NCI-H1436 (cell line): ENCODE measurements at regions not wholly inside any gene's neighbourhood (a gene's known extent, or its start where the extent isn't known, plus 50 kb on each side); places are given as distances from the start of the nearest gene placed in this dataset.
"Not testable (repeated sequence)": the region's sequence is repeated elsewhere in the genome, so short reads cannot be mapped to it uniquely, and the experiment has no call there.

Experiments
- DNase-seq: peaks from one replicate; lab custom pipeline; 2025; lab: John Stamatoyannopoulos, UW

GRCh38 chr5:125967576-125967975, 455.6 kb upstream of the GRAMD2B start:
- DNase-seq: no peak

DNA sequence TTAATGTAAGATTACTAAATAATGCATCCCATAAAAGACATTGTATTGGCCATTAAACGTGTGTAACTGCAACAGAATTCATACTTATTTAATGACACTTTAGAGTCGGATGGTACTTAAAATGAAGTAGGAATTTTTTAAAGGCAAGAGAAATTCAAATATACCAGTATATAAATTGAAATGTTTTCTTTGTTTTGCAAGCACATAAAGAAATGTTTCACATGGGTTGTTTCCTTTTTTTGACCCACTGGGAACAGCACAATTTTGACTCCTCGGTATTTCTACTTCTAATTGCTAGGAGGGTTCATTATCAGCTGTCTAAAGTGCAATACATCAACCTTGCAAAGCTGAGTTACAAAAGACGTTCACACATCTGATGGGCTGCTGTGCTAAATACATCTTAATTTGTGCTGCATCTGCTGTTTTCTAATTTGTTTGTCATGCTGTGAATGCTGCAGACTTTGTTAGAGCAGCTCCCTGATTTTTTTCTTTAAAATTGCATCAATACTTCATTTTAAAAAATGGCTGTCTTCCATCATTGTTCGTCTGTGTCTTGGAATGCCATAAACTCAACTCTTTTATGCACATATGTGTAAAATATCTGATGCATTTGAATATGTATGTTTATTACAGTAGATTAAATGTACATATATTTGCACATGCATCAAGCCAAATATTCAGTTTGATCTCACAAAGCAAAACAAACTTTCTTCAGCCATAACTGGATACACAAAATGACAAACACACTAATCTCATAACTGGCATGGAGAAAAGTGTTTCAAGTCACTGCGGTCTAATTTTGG, 454.0 kb upstream of the GRAMD2B start:
- no peak for DNase-seq

DNA sequence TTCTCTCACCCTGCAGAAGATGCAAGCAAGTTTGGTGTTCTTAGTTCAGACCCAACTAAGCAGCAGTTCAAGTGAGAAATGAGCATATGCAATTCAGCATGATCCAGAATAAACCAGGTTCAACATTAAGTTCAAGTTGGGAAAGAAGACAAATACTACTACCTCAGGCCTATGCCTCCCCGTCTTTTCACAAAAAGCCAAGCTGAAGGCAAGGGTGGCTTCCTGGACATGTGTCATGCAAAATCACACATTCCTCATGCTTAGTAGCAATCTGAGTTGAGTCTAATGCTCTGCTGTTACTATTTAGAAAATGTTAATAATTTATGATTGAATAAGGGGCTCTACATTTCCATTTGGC, 453.4 kb upstream of the GRAMD2B start:
- no peak for DNase-seq

GRCh38 chr5:125970631-125971307, 452.4 kb upstream of the GRAMD2B start:
- DNase-seq: no peak

GRCh38 chr5:125972706-125973105, 450.5 kb upstream of the GRAMD2B start:
- no peak for DNase-seq

DNA sequence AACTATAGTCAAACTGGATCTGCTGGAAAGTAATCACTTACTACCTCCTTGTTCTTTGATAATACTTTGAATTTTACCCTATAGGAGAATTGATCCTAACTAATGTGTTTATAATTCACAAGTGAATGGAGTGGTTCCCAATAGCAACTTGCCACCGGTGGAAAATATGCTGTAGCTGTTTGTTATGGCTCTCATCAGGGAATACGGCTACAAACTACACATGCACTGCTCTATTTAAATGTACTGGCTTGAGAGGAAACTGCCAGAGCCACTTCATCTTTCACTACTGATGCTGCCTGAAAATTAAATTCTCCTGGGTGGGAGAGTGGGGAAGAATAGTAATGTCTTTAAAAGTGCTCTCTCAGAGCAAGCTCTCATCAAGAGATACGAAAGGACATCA, 448.5 kb upstream of the GRAMD2B start:
- DNase-seq: no peak

- DNase-seq: no peak
Observed at GRCh38 chr5:125976421-125977000, 446.7 kb upstream of the GRAMD2B start.

- no peak for DNase-seq
Observed at GRCh38 chr5:125978015-125978414, 445.2 kb upstream of the GRAMD2B start.

DNA sequence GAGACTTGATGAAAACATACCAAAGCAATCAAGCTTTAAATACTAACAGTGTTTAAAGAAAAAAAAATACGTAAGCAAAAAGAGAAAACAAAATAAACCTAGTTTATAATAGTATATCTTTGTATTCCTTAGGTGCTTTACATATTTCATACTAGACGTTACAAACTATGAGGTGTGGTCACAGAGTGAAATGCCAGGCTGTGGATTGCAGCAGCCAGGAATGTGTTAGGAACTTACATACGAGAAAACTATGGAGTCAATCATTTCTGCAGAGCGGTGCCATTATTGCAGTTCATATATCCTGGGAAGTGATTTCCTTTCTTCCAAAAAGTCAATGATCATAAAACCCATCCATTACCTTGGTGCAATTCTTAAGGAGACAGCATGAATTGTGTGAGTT, 443.6 kb upstream of the GRAMD2B start:
- no peak for DNase-seq

- no peak for DNase-seq
Observed at GRCh38 chr5:125981016-125981415, 442.2 kb upstream of the GRAMD2B start.

GRCh38 chr5:125987677-125988255, 435.4 kb upstream of the GRAMD2B start:
- DNase-seq: no peak

GRCh38 chr5:125992050-125992449, 431.2 kb upstream of the GRAMD2B start:
- DNase-seq: no peak

GRCh38 chr5:125999271-126000030, 423.8 kb upstream of the GRAMD2B start:
- DNase-seq: not testable (repeated sequence)

- peak; percentile 92 for DNase-seq
Observed at GRCh38 chr5:126000507-126000906, 422.7 kb upstream of the GRAMD2B start.

GRCh38 chr5:126002222-126002897, 420.8 kb upstream of the GRAMD2B start:
- no peak for DNase-seq

DNA sequence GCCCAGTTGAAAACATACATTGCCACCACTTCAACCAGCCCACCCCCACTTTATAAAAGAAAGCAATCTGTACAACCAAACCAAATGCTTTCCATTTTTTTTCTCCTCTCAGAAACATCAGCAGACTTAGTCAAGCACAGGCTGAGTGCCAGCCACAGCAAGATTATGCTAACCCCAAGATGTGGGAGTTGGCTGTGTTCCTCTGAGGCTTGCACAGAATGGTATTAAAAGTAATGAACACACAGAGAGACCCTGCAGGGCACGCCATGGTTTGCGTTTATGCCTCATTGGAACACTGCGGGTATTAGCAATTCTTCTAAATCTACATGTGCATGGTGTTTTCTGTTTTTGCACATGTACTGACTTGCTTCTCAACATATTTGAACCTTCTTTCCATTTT, 419.9 kb upstream of the GRAMD2B start:
- DNase-seq: no peak

DNA sequence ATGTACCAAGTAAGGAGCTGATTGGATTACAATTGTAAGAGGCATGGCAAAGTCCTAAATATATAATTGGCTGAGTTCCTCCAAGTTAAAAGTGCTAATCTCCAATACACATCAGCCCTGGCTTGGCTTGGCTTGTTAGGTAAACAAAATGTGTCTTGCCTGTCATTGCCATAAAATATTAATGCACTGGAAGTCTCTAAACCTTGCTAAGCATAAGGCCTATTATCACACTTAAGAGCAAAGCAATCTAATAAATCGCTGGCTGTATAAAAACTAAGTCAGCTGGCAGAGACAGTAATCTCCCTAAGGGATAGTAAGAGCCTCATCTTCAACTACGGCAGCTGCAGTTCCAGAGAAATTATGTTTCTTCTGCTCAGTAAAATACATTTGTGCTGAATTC, 418.6 kb upstream of the GRAMD2B start:
- no peak for DNase-seq

DNA sequence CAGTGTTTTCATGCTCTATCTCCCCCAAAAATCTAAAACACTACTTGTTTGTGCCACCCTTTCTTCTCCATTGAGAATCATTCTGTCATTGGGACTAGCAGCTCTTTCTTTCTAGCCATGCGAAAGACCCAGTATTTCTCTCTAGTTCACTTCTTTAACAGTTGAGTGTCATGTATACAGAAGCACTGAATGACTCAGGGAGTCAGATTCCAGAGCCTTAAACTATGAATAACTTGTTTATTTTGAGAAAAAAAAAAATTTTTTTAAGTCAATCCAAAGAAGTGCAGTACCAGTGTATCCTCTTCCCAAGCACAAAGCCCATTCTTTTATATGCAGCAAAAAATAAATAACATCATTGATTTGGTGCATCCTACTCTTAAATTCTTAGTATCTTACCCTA, 415.4 kb upstream of the GRAMD2B start:
- DNase-seq: no peak

DNA sequence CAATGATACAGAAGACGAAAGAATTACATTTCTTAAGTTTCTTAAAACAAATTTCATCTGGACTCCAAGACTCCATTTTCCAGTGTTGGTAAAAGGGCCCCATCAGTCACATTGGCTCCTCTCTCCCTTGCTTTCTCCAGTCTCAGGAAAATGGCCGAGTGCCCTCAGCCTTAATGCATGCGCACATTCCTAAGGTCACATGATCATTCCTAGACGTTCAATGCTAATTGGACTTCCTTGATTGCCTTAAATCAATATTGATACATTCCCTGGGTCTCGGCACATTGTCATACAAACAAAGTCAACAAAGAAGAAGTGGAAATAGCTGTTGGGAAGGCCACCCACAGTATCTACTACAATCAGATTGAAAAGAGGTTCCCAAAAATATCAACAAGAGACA, 413.6 kb upstream of the GRAMD2B start:
- no peak for DNase-seq

DNA sequence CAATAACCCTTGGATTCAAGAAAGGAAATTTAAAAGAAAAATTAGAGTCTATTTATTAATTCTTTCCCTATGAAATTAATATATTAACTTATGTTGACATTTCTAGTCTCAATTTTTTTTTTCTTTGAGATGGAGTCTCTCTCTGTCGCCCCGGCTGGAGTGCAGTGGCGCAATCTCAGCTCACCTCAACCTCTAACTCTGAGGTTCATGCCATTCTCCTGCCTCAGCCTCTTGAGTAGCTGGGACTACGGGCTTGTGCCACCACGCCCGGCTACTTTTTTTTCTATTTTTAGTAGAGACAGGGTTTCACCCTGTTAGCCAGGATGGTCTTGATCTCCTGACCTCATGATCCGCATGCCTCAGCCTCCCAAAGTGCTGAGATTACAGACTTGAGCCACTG, 411.7 kb upstream of the GRAMD2B start:
- not testable (repeated sequence) for DNase-seq

GRCh38 chr5:126014676-126015075, 408.5 kb upstream of the GRAMD2B start:
- no peak for DNase-seq
